ENCODE measurements at regions not wholly inside any gene's neighbourhood (a gene's known extent, or its start where the extent isn't known, plus 50 kb on each side); places are given as distances from the start of the nearest gene placed in this dataset.

GRCh38 chr15:79629687-79630086 is 197.6 kb downstream of the MINAR1 start:
- DNase-seq, result no peak
- TF ChIP-seq POLR2A (IDR thresholded peaks at IDR 0.05) (no peak), CTCF (IDR thresholded peaks at IDR 0.05) (no peak)
- Histone ChIP-seq H3K27me3 (no peaks in the 10 kb centered on the region), H3K4me3 (no peak overlapping the region), H3K27ac (no peak overlapping the region), H3K36me3 (no peaks in the 10 kb centered on the region), H3K9me3 (no peaks in the 10 kb centered on the region), H3K4me1 (no peaks in the 10 kb centered on the region)
- intact Hi-C loops (cut with DNase I; ENCODE audit: low total_unique reads), result no loop called here

- H3K4me1 ChIP-seq, result no peaks in the 10 kb centered on the region
- no peak overlapping the region for H3K4me3 ChIP-seq
- no peak for DNase-seq
- intact Hi-C loops (cut with DNase I; ENCODE audit: low total_unique reads), result no loop called here
- H3K9me3 ChIP-seq, result no peaks in the 10 kb centered on the region
- no peak overlapping the region for H3K27ac ChIP-seq
- no peaks in the 10 kb centered on the region for H3K27me3 ChIP-seq
- no peak for TF ChIP-seq CTCF (IDR thresholded peaks at IDR 0.05)
- TF ChIP-seq POLR2A (IDR thresholded peaks at IDR 0.05), result no peak
- no peaks in the 10 kb centered on the region for H3K36me3 ChIP-seq
These were observed 200.3 kb downstream of the MINAR1 start for GRCh38 chr15:79632457-79632856.

GRCh38 chr15:79635149-79635771 is 203.1 kb downstream of the MINAR1 start:
- Histone ChIP-seq H3K36me3 (no peaks in the 10 kb centered on the region), H3K27me3 (no peaks in the 10 kb centered on the region), H3K4me3 (no peak overlapping the region), H3K4me1 (no peaks in the 10 kb centered on the region), H3K27ac (no peak overlapping the region), H3K9me3 (no peaks in the 10 kb centered on the region)
- TF ChIP-seq POLR2A (IDR thresholded peaks at IDR 0.05), result no peak
- TF ChIP-seq CTCF (IDR thresholded peaks at IDR 0.05), result no peak
- DNase-seq, result no peak
- intact Hi-C loops (cut with DNase I; ENCODE audit: low total_unique reads), result no loop called here

- TF ChIP-seq POLR2A (IDR thresholded peaks at IDR 0.05), result no peak
- no peak for TF ChIP-seq CTCF (IDR thresholded peaks at IDR 0.05)
- H3K36me3 ChIP-seq, result no peaks in the 10 kb centered on the region
- H3K4me1 ChIP-seq, result no peaks in the 10 kb centered on the region
- DNase-seq, result no peak
- H3K9me3 ChIP-seq, result no peaks in the 10 kb centered on the region
- H3K4me3 ChIP-seq, result no peak overlapping the region
- no peak overlapping the region for H3K27ac ChIP-seq
- intact Hi-C loops (cut with DNase I; ENCODE audit: low total_unique reads), result no loop called here
- no peaks in the 10 kb centered on the region for H3K27me3 ChIP-seq
These were observed 203.9 kb downstream of the MINAR1 start for GRCh38 chr15:79635897-79636561.

GRCh38 chr15:79640206-79640605 is 208.1 kb downstream of the MINAR1 start:
- no peak overlapping the region for H3K4me3 ChIP-seq
- no peak for TF ChIP-seq POLR2A (IDR thresholded peaks at IDR 0.05)
- TF ChIP-seq CTCF (IDR thresholded peaks at IDR 0.05), result no peak
- DNase-seq, result no peak
- no peaks in the 10 kb centered on the region for H3K36me3 ChIP-seq
- H3K9me3 ChIP-seq, result no peaks in the 10 kb centered on the region
- H3K27ac ChIP-seq, result no peak overlapping the region
- intact Hi-C loops (cut with DNase I; ENCODE audit: low total_unique reads), result no loop called here
- H3K4me1 ChIP-seq, result no peaks in the 10 kb centered on the region
- no peaks in the 10 kb centered on the region for H3K27me3 ChIP-seq

Data from uterus (tissue), 3 donors.